LNCaP clone FGC (cell line): ENCODE measurements at regions not wholly inside any gene's neighbourhood (a gene's known extent, or its start where the extent isn't known, plus 50 kb on each side); places are given as distances from the start of the nearest gene placed in this dataset.
A peak's percentile ranks its signal among the peaks of the same experiment; 100 is the strongest.

Experiments
- DNase-seq: peaks from one replicate; pipeline ENCODE4 v3.0.0-alpha.2; 2011; ENCODE audit warnings: low read depth
- H3K4me3 ChIP-seq: 2 replicates; pipeline ENCODE4 v1.5.1; 2011; ENCODE audit warnings: mild to moderate bottlenecking, low read depth, low read length, control low read depth
- CTCF ChIP-seq: IDR thresholded peaks from 2 replicates; pipeline ENCODE4 v1.5.1; 2012; ENCODE audit warnings: mild to moderate bottlenecking; ENCODE audit not compliant: control insufficient read depth, insufficient read depth; ENCODE audit errors: extremely low read depth

GRCh38 chr15:85296615-85297402 is 83.6 kb upstream of the AKAP13 start:
- peak; percentile 79 for TF ChIP-seq CTCF
- H3K4me3 ChIP-seq = no peak overlapping the region
- peak; percentile 46 for DNase-seq

- DNase-seq = no peak
Measured at GRCh38 chr15:85297537-85297936, 82.9 kb upstream of the AKAP13 start.

GRCh38 chr15:85298366-85298765 is 82.0 kb upstream of the AKAP13 start:
- DNase-seq = no peak
- H3K4me3 ChIP-seq = no peak overlapping the region
- no peak for TF ChIP-seq CTCF

More at GRCh38 chr15:85297537-85297936, 82.9 kb upstream of the AKAP13 start:
- TF ChIP-seq CTCF = no peak
- H3K4me3 ChIP-seq = no peak overlapping the region

- no peak for DNase-seq
- H3K4me3 ChIP-seq = no peak overlapping the region
- TF ChIP-seq CTCF = no peak
Measured at GRCh38 chr15:85298941-85299340, 81.5 kb upstream of the AKAP13 start.

- TF ChIP-seq CTCF = no peak
- no peak for DNase-seq
- no peak overlapping the region for H3K4me3 ChIP-seq
Measured at GRCh38 chr15:85302271-85302670, 78.1 kb upstream of the AKAP13 start.

- no peak overlapping the region for H3K4me3 ChIP-seq
- TF ChIP-seq CTCF = no peak
- DNase-seq = no peak
Measured at GRCh38 chr15:85305050-85305449, 75.4 kb upstream of the AKAP13 start.
